ENCODE measurements at regions not wholly inside any gene's neighbourhood (a gene's known extent, or its start where the extent isn't known, plus 50 kb on each side); places are given as distances from the start of the nearest gene placed in this dataset.
A peak's percentile ranks its signal among the peaks of the same experiment; 100 is the strongest.

DNA sequence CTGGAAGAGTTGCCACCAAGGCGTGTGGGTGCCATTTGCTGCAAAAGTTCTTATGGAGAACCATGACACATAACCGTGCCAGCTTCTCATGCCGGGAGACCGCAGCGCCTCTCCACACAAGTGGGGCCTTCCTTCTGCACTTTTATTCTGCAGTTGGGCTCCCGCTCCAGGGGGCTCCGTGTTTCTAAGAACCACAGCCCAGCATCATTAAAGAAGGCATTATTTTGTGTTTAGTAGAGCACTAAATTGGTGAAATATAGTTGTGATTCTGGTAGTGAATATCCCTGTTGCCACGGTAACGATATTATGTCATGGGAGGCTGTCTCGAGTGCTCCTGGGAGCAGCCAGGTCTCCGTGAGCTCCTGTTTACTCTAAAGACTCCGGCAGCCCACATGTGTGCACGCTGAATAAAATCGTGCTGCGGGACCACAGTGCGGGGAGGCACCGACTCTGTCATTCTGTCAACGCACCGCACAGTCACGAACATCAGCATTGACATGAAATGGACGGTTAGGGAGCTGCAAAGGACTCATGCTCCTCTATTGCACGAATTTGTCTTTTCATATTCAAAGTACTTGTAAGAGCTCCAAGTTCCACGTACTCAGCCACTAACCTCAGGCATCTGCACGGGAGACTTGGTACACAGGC lies 68.8 kb upstream of the PITRM1 start:
- no peak overlapping the region for H3K27ac Mint-ChIP-seq (ENCODE audit: unreplicated experiment)
- DNase-seq (ENCODE audit: extremely low spot score, unreplicated experiment) = no peak
- no peak for TF ChIP-seq CTCF (IDR thresholded peaks at IDR 0.05)
- no peaks in the 10 kb centered on the region for H3K9me3 Mint-ChIP-seq (ENCODE audit: unreplicated experiment)
- peaks cover 8% of the 10 kb centered on the region for H3K4me1 Mint-ChIP-seq (ENCODE audit: unreplicated experiment)
- H3K27me3 Mint-ChIP-seq (ENCODE audit: unreplicated experiment) = no peaks in the 10 kb centered on the region
- no peak overlapping the region for H3K4me3 Mint-ChIP-seq (ENCODE audit: unreplicated experiment)
- H3K36me3 Mint-ChIP-seq (ENCODE audit: unreplicated experiment) = peaks cover 2% of the 10 kb centered on the region

DNA sequence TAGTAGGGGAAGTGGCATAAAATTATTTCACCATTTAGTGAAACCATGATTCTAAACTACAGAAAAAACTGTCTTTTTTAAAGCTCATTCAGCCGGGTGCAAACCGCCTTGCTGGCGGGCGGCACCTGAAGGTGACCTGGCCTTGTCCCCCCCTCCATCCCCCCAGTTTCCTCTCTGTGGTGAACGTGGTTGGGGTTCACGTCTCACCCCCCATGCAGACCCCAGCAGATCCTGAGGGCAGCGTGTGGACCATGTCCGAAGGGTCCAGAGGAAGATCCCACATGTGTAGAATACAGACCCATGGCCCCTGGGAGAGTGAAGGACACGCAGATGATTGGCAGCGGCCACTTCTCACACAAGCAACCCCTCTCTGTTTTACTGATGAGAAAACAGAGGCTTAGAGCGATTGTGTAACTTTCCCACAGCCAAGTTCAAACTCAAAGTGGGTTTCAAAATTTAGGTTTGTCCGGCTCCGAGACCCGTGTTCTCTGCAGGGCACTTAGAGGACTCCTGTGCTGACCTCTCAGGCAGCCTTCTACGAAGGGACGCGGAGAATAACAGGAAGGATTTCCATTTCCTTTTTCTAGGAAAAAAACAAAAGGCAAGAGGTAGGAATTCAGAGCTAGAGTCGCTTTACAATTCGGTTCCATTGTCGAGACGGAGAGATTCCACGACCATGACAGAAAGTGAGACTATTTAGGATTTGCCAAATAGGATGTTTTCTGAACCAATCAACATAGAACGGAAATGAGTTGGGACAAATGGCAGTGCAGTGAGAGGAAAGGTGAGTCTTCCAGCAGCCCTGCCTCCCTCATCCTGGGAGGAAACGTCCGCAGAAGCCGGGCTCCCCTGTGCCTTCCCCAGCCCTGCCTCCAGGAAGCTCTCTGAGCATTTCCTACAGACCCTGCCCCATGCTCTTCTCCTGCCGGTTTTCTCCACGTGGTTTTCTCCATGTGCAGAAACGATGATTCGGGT lies 67.6 kb upstream of the PITRM1 start:
- TF ChIP-seq CTCF (IDR thresholded peaks at IDR 0.05) = no peak
- H3K4me3 Mint-ChIP-seq (ENCODE audit: unreplicated experiment) = no peak overlapping the region
- H3K27ac Mint-ChIP-seq (ENCODE audit: unreplicated experiment) = no peak overlapping the region
- H3K27me3 Mint-ChIP-seq (ENCODE audit: unreplicated experiment) = no peaks in the 10 kb centered on the region
- no peak for DNase-seq (ENCODE audit: extremely low spot score, unreplicated experiment)
- peaks cover 8% of the 10 kb centered on the region for H3K4me1 Mint-ChIP-seq (ENCODE audit: unreplicated experiment)
- H3K9me3 Mint-ChIP-seq (ENCODE audit: unreplicated experiment) = no peaks in the 10 kb centered on the region
- H3K36me3 Mint-ChIP-seq (ENCODE audit: unreplicated experiment) = peaks cover 2% of the 10 kb centered on the region

GRCh38 chr10:3239066-3239919 lies 66.7 kb upstream of the PITRM1 start:
- Mint-ChIP-seq H3K36me3 (ENCODE audit: unreplicated experiment) (peaks cover 2% of the 10 kb centered on the region), H3K9me3 (ENCODE audit: unreplicated experiment) (no peaks in the 10 kb centered on the region), H3K4me3 (ENCODE audit: unreplicated experiment) (no peak overlapping the region), H3K4me1 (ENCODE audit: unreplicated experiment) (peaks cover 8% of the 10 kb centered on the region), H3K27me3 (ENCODE audit: unreplicated experiment) (no peaks in the 10 kb centered on the region), H3K27ac (ENCODE audit: unreplicated experiment) (no peak overlapping the region)
- DNase-seq (ENCODE audit: extremely low spot score, unreplicated experiment) = peak; percentile 89
- TF ChIP-seq CTCF (IDR thresholded peaks at IDR 0.05) = peak; percentile 99

- TF ChIP-seq CTCF (IDR thresholded peaks at IDR 0.05) = no peak
- no peak for DNase-seq (ENCODE audit: extremely low spot score, unreplicated experiment)
- Mint-ChIP-seq H3K36me3 (ENCODE audit: unreplicated experiment) (peaks cover 2% of the 10 kb centered on the region), H3K9me3 (ENCODE audit: unreplicated experiment) (no peaks in the 10 kb centered on the region), H3K27ac (ENCODE audit: unreplicated experiment) (no peak overlapping the region), H3K4me1 (ENCODE audit: unreplicated experiment) (peaks cover 12% of the 10 kb centered on the region), H3K4me3 (ENCODE audit: unreplicated experiment) (no peak overlapping the region), H3K27me3 (ENCODE audit: unreplicated experiment) (no peaks in the 10 kb centered on the region)
Measured at GRCh38 chr10:3238115-3238871, 65.7 kb upstream of the PITRM1 start.

All from osteocyte (in vitro differentiated cells).